HEK293 (cell line): ENCODE measurements at regions not wholly inside any gene's neighbourhood (a gene's known extent, or its start where the extent isn't known, plus 50 kb on each side); places are given as distances from the start of the nearest gene placed in this dataset.

Experiments used
- CTCF ChIA-PET: fragments of 350-600 bp; formaldehyde crosslinking; extraction: SDS; loops from one replicate; lab custom pipeline; 2021; ENCODE audit warnings: antibody characterized with exemption; lab: Yijun Ruan, JAX
- POLR2A ChIA-PET: fragments of 300-600 bp; formaldehyde crosslinking; extraction: SDS; loops from one replicate; lab custom pipeline; 2020; ENCODE audit warnings: antibody characterized with exemption, inconsistent platforms; lab: Yijun Ruan, JAX
- H3K27ac ChIP-seq: fragments of 200-500 bp; sonication (Bioruptor generic); 2 replicates; pipeline ENCODE4 v1.5.1; 2014; ENCODE audit warnings: low read depth, low read length, control low read depth, inconsistent platforms; ENCODE audit errors: extremely low read depth
- H3K36me3 ChIP-seq, 2 experiments: fragments of 200-500 bp in 1 of 2; sonication (Bioruptor generic) in 1 of 2; 1 replicate in 1 of 2; 2 replicates in 1 of 2; pipeline ENCODE4 v1.5.1; 2014 to 2017; ENCODE audit warnings: inconsistent platforms in 2 of 2, low read length in 2 of 2; ENCODE audit not compliant: control insufficient read depth in 2 of 2, insufficient read depth in 1 of 2
- H3K4me1 ChIP-seq: fragments of 200-500 bp; sonication (Bioruptor generic); 2 replicates; pipeline ENCODE4 v1.5.1; 2014; ENCODE audit warnings: mild to moderate bottlenecking, low read length, inconsistent platforms; ENCODE audit not compliant: control insufficient read depth, insufficient read depth
- H3K4me3 ChIP-seq: 2 replicates; pipeline ENCODE4 v1.5.1; 2011; ENCODE audit warnings: low read depth, mild to moderate bottlenecking, control low read depth, low read length, moderate library complexity
- H3K9me3 ChIP-seq: fragments of 200-500 bp; sonication (Bioruptor generic); 2 replicates; pipeline ENCODE4 v1.5.1; 2014; ENCODE audit warnings: low read depth, low read length, inconsistent platforms; ENCODE audit not compliant: control insufficient read depth, insufficient read depth
- EGR2 ChIP-seq: fragments of 450-650 bp; formaldehyde crosslinking; IDR thresholded peaks from 2 replicates; pipeline ENCODE4 v1.5.1; 2016; ENCODE audit warnings: low read depth, missing biosample characterization, missing genetic modification characterization
- GLIS1 ChIP-seq: fragments of 450-650 bp; formaldehyde crosslinking; IDR thresholded peaks from 2 replicates; pipeline ENCODE4 v1.5.1; 2016; ENCODE audit warnings: missing biosample characterization, missing genetic modification characterization
- HOXC10 ChIP-seq: sonication (generic); formaldehyde crosslinking; IDR thresholded peaks from 2 replicates; pipeline ENCODE4 v1.8.1; 2023; ENCODE audit warnings: mild to moderate bottlenecking, missing genetic modification reagents
- MYNN ChIP-seq: fragments of 450-650 bp; formaldehyde crosslinking; IDR thresholded peaks from 2 replicates; pipeline ENCODE4 v1.5.1; 2016; ENCODE audit warnings: missing biosample characterization, missing genetic modification characterization, borderline replicate concordance
- REST ChIP-seq: fragments of 450-650 bp; formaldehyde crosslinking; IDR thresholded peaks from 2 replicates; pipeline ENCODE4 v1.5.1; 2016; ENCODE audit warnings: missing biosample characterization, missing genetic modification characterization
- SP7 ChIP-seq: fragments of 450-650 bp; formaldehyde crosslinking; IDR thresholded peaks from 2 replicates; pipeline ENCODE4 v1.5.1; 2016; ENCODE audit warnings: missing biosample characterization, missing genetic modification characterization
- ZNF211 ChIP-seq: fragments of 450-650 bp; formaldehyde crosslinking; IDR thresholded peaks from 2 replicates; pipeline ENCODE4 v1.5.1; 2016; ENCODE audit warnings: low read depth, missing biosample characterization, missing genetic modification characterization
- ZNF24 ChIP-seq: fragments of 450-650 bp; formaldehyde crosslinking; IDR thresholded peaks from 2 replicates; pipeline ENCODE4 v1.5.1; 2016; ENCODE audit warnings: missing biosample characterization, missing genetic modification characterization
- ZNF350 ChIP-seq: fragments of 450-650 bp; formaldehyde crosslinking; IDR thresholded peaks from 2 replicates; pipeline ENCODE4 v1.5.0; 2017; ENCODE audit warnings: missing biosample characterization, mild to moderate bottlenecking, missing genetic modification characterization
- ZNF404 ChIP-seq: fragments of 450-650 bp; formaldehyde crosslinking; IDR thresholded peaks from 2 replicates; pipeline ENCODE4 v1.5.1; 2017; ENCODE audit warnings: missing biosample characterization, missing genetic modification characterization
- ZNF423 ChIP-seq: fragments of 450-650 bp; formaldehyde crosslinking; IDR thresholded peaks from 2 replicates; pipeline ENCODE4 v1.5.1; 2016; ENCODE audit warnings: missing biosample characterization, missing genetic modification characterization
- ZNF433 ChIP-seq: fragments of 450-650 bp; formaldehyde crosslinking; IDR thresholded peaks from 2 replicates; pipeline ENCODE4 v1.5.1; 2016; ENCODE audit warnings: missing biosample characterization, missing genetic modification characterization, low read depth
- ZNF48 ChIP-seq: fragments of 450-650 bp; formaldehyde crosslinking; IDR thresholded peaks from 2 replicates; pipeline ENCODE4 v1.5.1; 2016; ENCODE audit warnings: missing biosample characterization, missing genetic modification characterization
- ZNF660 ChIP-seq: fragments of 450-650 bp; IDR thresholded peaks from 2 replicates; pipeline ENCODE4 v1.5.1; 2018; ENCODE audit warnings: missing biosample characterization, mild to moderate bottlenecking, missing genetic modification characterization
- ZNF768 ChIP-seq: fragments of 450-650 bp; formaldehyde crosslinking; IDR thresholded peaks from 2 replicates; pipeline ENCODE4 v1.5.1; 2018; ENCODE audit warnings: missing biosample characterization, mild to moderate bottlenecking, missing genetic modification characterization
- ZSCAN16 ChIP-seq: fragments of 450-650 bp; formaldehyde crosslinking; IDR thresholded peaks from 2 replicates; pipeline ENCODE4 v1.5.1; 2016; ENCODE audit warnings: missing biosample characterization, missing genetic modification characterization
- ZXDB ChIP-seq: fragments of 450-650 bp; formaldehyde crosslinking; IDR thresholded peaks from 2 replicates; pipeline ENCODE4 v1.5.1; 2016; ENCODE audit warnings: missing biosample characterization, missing genetic modification characterization
- TF ChIP-seq, protein P1 (sequence below): fragments of 450-650 bp; formaldehyde crosslinking; IDR thresholded peaks from 2 replicates; pipeline ENCODE4 v1.5.1; 2016; ENCODE audit warnings: missing biosample characterization, missing genetic modification characterization
- TF ChIP-seq, protein P2 (sequence below): fragments of 450-650 bp; formaldehyde crosslinking; IDR thresholded peaks from 2 replicates; pipeline ENCODE4 v1.5.1; 2017; ENCODE audit warnings: missing biosample characterization, missing genetic modification characterization
- TF ChIP-seq, protein P3 (sequence below): fragments of 450-650 bp; formaldehyde crosslinking; IDR thresholded peaks from 2 replicates; pipeline ENCODE4 v1.5.1; 2017; ENCODE audit warnings: missing biosample characterization, mild to moderate bottlenecking, missing genetic modification characterization, moderate library complexity

DNA sequence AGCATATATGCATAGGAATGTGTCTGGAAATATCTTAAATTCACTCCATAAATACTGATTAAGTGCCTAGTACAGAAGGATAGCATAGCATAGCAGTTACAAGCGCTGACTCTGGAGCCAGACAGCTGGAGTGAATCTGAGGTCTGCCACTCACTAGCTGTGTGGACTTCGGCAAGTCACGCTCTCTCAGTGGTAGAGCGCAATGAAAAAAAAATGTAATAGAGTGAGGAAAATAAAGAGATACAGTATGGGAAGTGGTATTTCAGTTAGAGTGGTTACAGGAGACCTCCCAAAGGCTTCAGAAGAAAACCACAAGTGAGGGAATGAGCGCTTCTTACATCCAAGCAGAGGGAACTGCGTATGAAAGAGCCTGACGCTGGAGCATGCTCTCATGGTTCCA is 338.9 kb upstream of the PRMT6 start:
- H3K36me3 ChIP-seq = no peaks in the 10 kb centered on the region
- H3K4me3 ChIP-seq = no peak overlapping the region
- H3K4me1 ChIP-seq = no peaks in the 10 kb centered on the region
- POLR2A ChIA-PET = no interaction called here
- TF ChIP-seq REST (tag by site-specific recombination) (no peak), ZNF433 (tag by site-specific recombination) (no peak), GLIS1 (tag by site-specific recombination) (no peak), EGR2 (no peak), ZSCAN16 (tag by site-specific recombination) (no peak), ZNF211 (tag by site-specific recombination) (no peak), ZNF423 (tag by site-specific recombination) (no peak), ZNF660 (tag by site-specific recombination) (no peak), ZNF24 (no peak), ZNF404 (tag by site-specific recombination) (no peak), ZNF350 (no peak), ZNF768 (no peak), SP7 (tag by site-specific recombination) (no peak)
- TF ChIP-seq, protein P1, sequence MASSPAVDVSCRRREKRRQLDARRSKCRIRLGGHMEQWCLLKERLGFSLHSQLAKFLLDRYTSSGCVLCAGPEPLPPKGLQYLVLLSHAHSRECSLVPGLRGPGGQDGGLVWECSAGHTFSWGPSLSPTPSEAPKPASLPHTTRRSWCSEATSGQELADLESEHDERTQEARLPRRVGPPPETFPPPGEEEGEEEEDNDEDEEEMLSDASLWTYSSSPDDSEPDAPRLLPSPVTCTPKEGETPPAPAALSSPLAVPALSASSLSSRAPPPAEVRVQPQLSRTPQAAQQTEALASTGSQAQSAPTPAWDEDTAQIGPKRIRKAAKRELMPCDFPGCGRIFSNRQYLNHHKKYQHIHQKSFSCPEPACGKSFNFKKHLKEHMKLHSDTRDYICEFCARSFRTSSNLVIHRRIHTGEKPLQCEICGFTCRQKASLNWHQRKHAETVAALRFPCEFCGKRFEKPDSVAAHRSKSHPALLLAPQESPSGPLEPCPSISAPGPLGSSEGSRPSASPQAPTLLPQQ (tag by site-specific recombination) = no peak
- H3K27ac ChIP-seq = no peak overlapping the region
- CTCF ChIA-PET = no interaction called here
- H3K9me3 ChIP-seq = no peaks in the 10 kb centered on the region

DNA sequence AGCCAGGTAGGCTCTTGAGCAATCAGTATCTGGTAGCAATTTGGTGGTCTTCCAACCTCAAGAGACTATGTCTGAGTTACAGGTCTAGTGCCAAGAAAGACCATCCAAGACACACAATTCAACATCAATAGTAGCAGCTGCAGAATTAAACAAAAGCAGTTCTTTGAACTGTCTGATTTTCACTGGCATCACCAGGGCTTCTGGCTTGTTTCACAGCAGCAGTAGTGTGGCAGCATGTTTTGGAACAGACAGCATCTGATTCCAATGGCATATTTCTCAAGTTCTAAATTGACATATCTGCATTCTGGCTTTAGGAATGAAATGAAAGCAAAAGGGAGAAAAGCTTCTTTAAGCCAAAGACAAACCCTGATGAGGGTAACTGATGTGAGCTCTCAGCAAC is 334.7 kb upstream of the PRMT6 start:
- Histone ChIP-seq H3K4me1 (no peaks in the 10 kb centered on the region), H3K36me3 (no peaks in the 10 kb centered on the region), H3K4me3 (no peak overlapping the region), H3K27ac (no peak overlapping the region), H3K9me3 (no peaks in the 10 kb centered on the region)
- POLR2A ChIA-PET = no interaction called here
- CTCF ChIA-PET = no interaction called here
- TF ChIP-seq HOXC10 (CRISPR knock-in tag) (no peak), MYNN (tag by site-specific recombination) (no peak), ZXDB (no peak), ZNF48 (no peak)
- TF ChIP-seq, protein P2, sequence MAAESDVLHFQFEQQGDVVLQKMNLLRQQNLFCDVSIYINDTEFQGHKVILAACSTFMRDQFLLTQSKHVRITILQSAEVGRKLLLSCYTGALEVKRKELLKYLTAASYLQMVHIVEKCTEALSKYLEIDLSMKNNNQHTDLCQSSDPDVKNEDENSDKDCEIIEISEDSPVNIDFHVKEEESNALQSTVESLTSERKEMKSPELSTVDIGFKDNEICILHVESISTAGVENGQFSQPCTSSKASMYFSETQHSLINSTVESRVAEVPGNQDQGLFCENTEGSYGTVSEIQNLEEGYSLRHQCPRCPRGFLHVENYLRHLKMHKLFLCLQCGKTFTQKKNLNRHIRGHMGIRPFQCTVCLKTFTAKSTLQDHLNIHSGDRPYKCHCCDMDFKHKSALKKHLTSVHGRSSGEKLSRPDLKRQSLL (tag by site-specific recombination) = no peak
- TF ChIP-seq, all 188 proteins: peak for 0

DNA sequence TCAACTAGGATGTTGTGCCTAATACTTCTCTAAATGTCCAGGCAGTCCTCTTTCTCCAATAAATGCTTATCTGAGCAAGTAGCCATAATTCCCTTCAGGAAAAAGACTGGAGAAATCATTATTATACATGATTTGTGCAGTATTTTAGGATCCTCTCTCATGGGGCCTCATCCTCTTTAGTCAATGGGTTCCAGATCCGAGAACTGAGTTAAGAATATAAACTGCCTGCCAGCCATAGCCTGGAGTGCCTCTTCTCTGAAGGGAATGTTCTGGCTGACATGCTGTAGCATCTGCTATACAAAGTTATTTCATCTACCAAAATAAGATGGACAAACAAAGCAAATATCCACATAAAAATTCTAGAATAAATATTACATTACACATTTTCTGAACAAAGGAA is 334.0 kb upstream of the PRMT6 start:
- TF ChIP-seq, protein P3, sequence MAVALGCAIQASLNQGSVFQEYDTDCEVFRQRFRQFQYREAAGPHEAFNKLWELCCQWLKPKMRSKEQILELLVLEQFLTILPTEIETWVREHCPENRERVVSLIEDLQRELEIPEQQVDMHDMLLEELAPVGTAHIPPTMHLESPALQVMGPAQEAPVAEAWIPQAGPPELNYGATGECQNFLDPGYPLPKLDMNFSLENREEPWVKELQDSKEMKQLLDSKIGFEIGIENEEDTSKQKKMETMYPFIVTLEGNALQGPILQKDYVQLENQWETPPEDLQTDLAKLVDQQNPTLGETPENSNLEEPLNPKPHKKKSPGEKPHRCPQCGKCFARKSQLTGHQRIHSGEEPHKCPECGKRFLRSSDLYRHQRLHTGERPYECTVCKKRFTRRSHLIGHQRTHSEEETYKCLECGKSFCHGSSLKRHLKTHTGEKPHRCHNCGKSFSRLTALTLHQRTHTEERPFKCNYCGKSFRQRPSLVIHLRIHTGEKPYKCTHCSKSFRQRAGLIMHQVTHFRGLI (tag by site-specific recombination) = no peak
- TF ChIP-seq, all 188 proteins: peak for 0
- ChIA-PET POLR2A (no interaction called here), CTCF (no interaction called here)
- no peaks in the 10 kb centered on the region for H3K4me1 ChIP-seq
- no peaks in the 10 kb centered on the region for H3K36me3 ChIP-seq
- H3K9me3 ChIP-seq = no peaks in the 10 kb centered on the region
- no peak overlapping the region for H3K4me3 ChIP-seq
- H3K27ac ChIP-seq = no peak overlapping the region
